ENCODE measurements at regions not wholly inside any gene's neighbourhood (a gene's known extent, or its start where the extent isn't known, plus 50 kb on each side); places are given as distances from the start of the nearest gene placed in this dataset.
A peak's percentile ranks its signal among the peaks of the same experiment; 100 is the strongest.

DNA sequence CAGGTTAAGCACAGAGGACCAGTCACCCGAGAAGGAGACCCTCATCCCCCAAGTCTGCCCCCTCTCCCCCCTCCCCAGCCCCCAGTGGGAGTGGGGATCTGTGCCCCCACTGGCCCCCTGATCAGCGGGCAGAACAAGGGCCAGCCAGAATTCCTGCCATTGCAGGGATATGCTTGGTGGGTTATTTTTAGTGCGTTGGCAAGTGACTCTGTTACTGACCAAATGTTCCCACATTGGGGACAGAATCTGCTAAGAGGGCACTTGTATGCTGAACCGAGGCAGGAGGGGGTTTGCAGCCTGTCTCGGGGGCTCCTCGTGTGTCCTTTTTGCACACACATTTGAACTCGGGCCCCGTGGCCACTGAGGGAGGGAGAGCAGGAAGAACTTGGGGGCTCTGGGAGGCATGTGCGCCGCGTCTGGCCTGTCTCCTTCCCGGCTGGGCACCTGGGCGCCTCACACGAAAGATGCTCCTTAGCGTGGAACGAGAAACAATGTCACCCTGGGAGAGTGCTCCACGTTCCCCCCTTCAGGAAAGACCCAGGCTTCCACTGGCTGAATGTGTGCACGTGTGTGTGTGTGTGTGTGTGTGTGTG, 66.4 kb upstream of the CASZ1 start:
- DNase-seq (ENCODE audit: low read depth, low spot score), result no peak
- Histone ChIP-seq H3K27me3 (ENCODE audit: insufficient read depth, insufficient read length) (peaks cover 18% of the 10 kb centered on the region), H3K9ac (ENCODE audit: insufficient read length, low read depth) (no peak overlapping the region)

DNA sequence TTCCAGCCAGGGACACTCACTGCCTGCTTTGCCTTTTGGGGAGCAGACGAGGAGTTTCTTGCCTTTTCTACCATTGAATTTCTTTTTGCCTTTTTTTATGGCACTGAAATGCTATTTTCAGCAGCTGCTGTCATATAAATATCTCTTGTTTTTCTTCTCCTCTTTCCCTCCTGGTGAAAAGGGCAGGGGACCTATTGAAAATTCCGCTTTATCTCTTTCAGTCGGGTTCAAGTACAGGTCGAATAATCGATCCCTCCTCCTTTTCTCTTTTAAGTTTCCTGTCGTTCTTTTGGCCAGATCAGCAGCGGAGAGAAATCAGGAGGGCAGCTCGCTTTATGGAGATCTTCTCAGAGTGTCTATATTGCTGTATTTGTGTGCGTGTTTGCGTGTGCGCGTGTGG, 67.4 kb upstream of the CASZ1 start:
- TF ChIP-seq SUZ12 (IDR thresholded peaks at IDR 0.05; ENCODE audit: extremely low read depth, insufficient read depth, insufficient read length) (no peak), YY1 (IDR thresholded peaks at IDR 0.05; ENCODE audit: insufficient read depth, insufficient read length) (no peak), ZNF274 (IDR thresholded peaks at IDR 0.05; ENCODE audit: low read depth, low read length) (no peak)
- Histone ChIP-seq H3K9me3 (ENCODE audit: insufficient read depth, low read length) (no peaks in the 10 kb centered on the region), H3K9ac (ENCODE audit: insufficient read length, low read depth) (no peak overlapping the region), H3K4me1 (ENCODE audit: insufficient read depth, insufficient read length) (peaks cover 11% of the 10 kb centered on the region), H3K27me3 (ENCODE audit: insufficient read depth, insufficient read length) (peaks cover 20% of the 10 kb centered on the region), H3K36me3 (ENCODE audit: insufficient read depth, insufficient read length, low read length) (no peaks in the 10 kb centered on the region), H3K4me3 (ENCODE audit: insufficient read length, low read depth) (no peak overlapping the region)
- DNase-seq (ENCODE audit: low read depth, low spot score), result no peak

More for the DNA sequence above, 66.4 kb upstream of the CASZ1 start:
- Histone ChIP-seq H3K4me1 (ENCODE audit: insufficient read depth, insufficient read length) (peaks cover 9% of the 10 kb centered on the region), H3K36me3 (ENCODE audit: insufficient read depth, insufficient read length, low read length) (no peaks in the 10 kb centered on the region), H3K9me3 (ENCODE audit: insufficient read depth, low read length) (no peaks in the 10 kb centered on the region), H3K4me3 (ENCODE audit: insufficient read length, low read depth) (no peak overlapping the region)
- TF ChIP-seq SUZ12 (IDR thresholded peaks at IDR 0.05; ENCODE audit: extremely low read depth, insufficient read depth, insufficient read length), result no peak
- TF ChIP-seq ZNF274 (IDR thresholded peaks at IDR 0.05; ENCODE audit: low read depth, low read length), result no peak
- no peak for TF ChIP-seq YY1 (IDR thresholded peaks at IDR 0.05; ENCODE audit: insufficient read depth, insufficient read length)

DNA sequence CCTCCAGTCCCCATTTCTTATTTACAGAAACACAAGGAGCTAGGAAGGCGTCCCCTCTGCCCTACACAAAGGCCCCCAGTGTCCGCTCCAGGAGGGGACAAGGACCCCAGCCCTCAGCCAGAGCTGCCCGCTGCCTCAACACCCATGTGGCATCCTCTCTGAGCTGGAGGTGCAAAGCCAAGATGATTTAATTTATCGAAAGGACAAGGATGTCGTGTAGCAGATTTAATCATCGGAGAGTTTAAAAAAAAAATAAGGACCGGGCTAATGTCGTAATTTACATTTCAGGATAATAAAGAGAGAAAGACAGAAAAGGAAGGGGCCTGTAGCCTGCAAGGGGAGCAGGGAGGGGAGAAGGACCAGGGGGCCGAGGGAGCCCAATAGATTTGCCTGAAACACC, 68.3 kb upstream of the CASZ1 start:
- no peak for DNase-seq (ENCODE audit: low read depth, low spot score)
- H3K27me3 ChIP-seq (ENCODE audit: insufficient read depth, insufficient read length), result peaks cover 20% of the 10 kb centered on the region
- TF ChIP-seq ZNF274 (IDR thresholded peaks at IDR 0.05; ENCODE audit: low read depth, low read length), result no peak
- TF ChIP-seq YY1 (IDR thresholded peaks at IDR 0.05; ENCODE audit: insufficient read depth, insufficient read length), result no peak
- no peak for TF ChIP-seq SUZ12 (IDR thresholded peaks at IDR 0.05; ENCODE audit: extremely low read depth, insufficient read depth, insufficient read length)
- no peaks in the 10 kb centered on the region for H3K9me3 ChIP-seq (ENCODE audit: insufficient read depth, low read length)
- no peak overlapping the region for H3K9ac ChIP-seq (ENCODE audit: insufficient read length, low read depth)
- H3K4me3 ChIP-seq (ENCODE audit: insufficient read length, low read depth), result no peak overlapping the region
- peaks cover 14% of the 10 kb centered on the region for H3K4me1 ChIP-seq (ENCODE audit: insufficient read depth, insufficient read length)
- H3K36me3 ChIP-seq (ENCODE audit: insufficient read depth, insufficient read length, low read length), result no peaks in the 10 kb centered on the region

DNA sequence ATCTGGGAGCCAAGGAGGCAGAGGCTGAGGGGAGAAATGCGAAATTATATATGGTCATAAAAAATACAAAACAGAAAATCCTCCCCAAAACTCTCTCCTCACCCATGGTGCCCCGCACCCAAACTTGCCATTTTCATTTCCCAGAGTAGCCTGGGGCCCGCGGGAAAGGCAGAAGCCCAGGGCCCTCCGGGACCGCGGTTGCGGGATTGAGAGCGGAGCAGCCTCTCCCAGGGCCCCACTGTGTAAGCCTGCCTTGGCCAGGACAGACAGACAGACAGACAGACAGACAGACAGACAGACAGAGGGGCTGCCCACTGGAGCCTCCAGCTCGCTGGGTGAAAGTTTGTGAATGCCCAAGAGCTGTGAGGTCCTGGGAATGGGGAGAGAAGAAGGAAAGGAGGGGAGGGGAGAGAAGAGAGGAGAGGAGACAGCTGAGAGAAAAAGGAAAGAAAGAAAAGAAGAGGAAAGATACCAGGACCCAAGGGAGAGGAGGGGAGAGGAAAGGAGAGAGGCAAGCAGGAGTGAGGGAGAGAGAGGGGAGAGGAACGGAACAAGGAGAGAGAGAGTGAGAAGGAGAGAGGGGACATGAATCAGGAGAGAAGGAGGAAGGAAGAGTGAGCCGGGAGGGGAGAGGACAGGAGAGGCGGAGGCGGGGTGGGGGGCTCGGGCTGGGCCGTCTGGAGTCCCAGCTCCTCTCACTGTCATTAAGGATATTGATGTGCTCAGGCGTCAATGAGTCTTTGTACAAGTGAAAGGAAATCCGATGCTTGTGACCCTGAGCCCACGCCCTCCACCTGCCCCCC, 69.3 kb upstream of the CASZ1 start:
- no peak overlapping the region for H3K9ac ChIP-seq (ENCODE audit: insufficient read length, low read depth)
- H3K9me3 ChIP-seq (ENCODE audit: insufficient read depth, low read length), result no peaks in the 10 kb centered on the region
- H3K4me3 ChIP-seq (ENCODE audit: insufficient read length, low read depth), result no peak overlapping the region
- DNase-seq (ENCODE audit: low read depth, low spot score), result no peak
- no peak for TF ChIP-seq SUZ12 (IDR thresholded peaks at IDR 0.05; ENCODE audit: extremely low read depth, insufficient read depth, insufficient read length)
- TF ChIP-seq YY1 (IDR thresholded peaks at IDR 0.05; ENCODE audit: insufficient read depth, insufficient read length), result no peak
- TF ChIP-seq ZNF274 (IDR thresholded peaks at IDR 0.05; ENCODE audit: low read depth, low read length), result no peak
- peaks cover 13% of the 10 kb centered on the region for H3K4me1 ChIP-seq (ENCODE audit: insufficient read depth, insufficient read length)
- no peaks in the 10 kb centered on the region for H3K36me3 ChIP-seq (ENCODE audit: insufficient read depth, insufficient read length, low read length)
- peaks cover 20% of the 10 kb centered on the region for H3K27me3 ChIP-seq (ENCODE audit: insufficient read depth, insufficient read length)

DNA sequence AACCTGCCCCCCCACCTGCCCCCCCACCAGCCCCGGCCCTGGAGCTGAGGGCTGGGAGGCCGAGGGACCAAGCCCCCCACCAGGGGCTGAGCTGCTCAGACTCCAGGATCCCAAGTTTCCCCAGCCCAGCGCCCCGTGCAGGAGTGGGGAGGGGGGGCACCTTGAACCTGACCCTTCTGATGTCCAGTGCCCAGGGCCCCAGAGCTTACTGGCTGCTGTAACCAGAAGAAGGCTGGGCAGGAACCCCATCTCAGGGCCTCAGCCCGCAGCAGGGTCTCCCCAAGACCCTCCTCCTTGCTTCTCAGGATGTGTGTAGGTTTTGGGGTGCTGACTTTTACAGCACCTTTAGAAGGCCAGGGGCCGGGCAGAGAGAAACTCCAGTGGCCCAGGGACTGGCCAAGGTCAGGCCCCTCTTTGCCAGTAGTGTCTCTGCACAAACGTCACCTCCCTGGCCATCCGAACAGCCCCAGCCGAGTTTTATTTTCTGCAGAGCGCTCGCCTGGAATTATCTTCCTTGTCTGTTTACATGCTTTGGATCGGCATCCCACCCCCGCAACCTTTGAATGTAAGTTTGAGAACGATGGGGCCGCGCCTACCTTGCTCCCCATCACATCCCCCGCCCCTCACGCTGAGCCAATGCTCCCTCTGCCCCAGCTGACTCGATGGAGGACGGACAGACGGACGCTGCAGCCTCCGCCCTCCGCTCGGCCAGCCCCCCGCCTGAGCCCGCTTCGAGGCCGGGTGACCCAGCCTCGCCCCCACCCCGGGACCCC, 70.1 kb upstream of the CASZ1 start:
- peaks cover 9% of the 10 kb centered on the region for H3K4me1 ChIP-seq (ENCODE audit: insufficient read depth, insufficient read length)
- no peaks in the 10 kb centered on the region for H3K9me3 ChIP-seq (ENCODE audit: insufficient read depth, low read length)
- peak overlapping the region; percentile 51 for H3K9ac ChIP-seq (ENCODE audit: insufficient read length, low read depth)
- no peak for TF ChIP-seq ZNF274 (IDR thresholded peaks at IDR 0.05; ENCODE audit: low read depth, low read length)
- TF ChIP-seq YY1 (IDR thresholded peaks at IDR 0.05; ENCODE audit: insufficient read depth, insufficient read length), result no peak
- no peak for TF ChIP-seq SUZ12 (IDR thresholded peaks at IDR 0.05; ENCODE audit: extremely low read depth, insufficient read depth, insufficient read length)
- DNase-seq (ENCODE audit: low read depth, low spot score), result peak; percentile 16
- H3K4me3 ChIP-seq (ENCODE audit: insufficient read length, low read depth), result peak overlapping the region; percentile 36
- H3K27me3 ChIP-seq (ENCODE audit: insufficient read depth, insufficient read length), result peaks cover 20% of the 10 kb centered on the region
- no peaks in the 10 kb centered on the region for H3K36me3 ChIP-seq (ENCODE audit: insufficient read depth, insufficient read length, low read length)

DNA sequence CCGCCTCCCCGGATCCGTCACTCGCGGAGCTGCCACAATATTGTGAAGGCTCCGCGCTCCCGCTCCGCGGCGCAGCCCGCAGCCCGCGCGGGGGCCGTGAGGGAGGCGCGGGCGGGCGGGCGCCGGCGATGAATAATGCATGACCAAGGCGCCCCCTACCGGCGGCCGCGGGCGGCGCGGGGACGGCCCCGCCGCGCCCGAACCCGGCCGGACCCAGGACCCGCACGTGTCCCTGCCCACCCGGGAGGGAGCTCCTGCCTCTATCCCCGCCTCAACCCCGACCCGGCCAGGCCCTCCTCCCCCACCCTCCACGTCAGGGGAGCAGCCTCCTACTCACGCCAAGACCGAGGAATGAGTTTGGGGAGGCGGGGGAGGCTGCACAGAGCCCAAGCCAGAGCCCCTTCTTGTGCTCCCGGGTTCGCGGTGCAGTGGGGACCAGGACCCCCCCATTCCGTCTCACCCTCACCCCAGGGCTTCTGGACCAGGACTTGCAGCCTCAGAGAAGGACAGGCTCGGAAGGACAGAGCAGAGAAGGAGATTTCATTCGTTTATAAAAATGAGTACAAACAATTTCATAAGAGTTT, 70.8 kb upstream of the CASZ1 start:
- Histone ChIP-seq H3K4me3 (ENCODE audit: insufficient read length, low read depth) (no peak overlapping the region), H3K27me3 (ENCODE audit: insufficient read depth, insufficient read length) (peaks cover 20% of the 10 kb centered on the region)
- DNase-seq (ENCODE audit: low read depth, low spot score), result no peak

More for the DNA sequence above, 70.8 kb upstream of the CASZ1 start:
- TF ChIP-seq ZNF274 (IDR thresholded peaks at IDR 0.05; ENCODE audit: low read depth, low read length) (no peak), YY1 (IDR thresholded peaks at IDR 0.05; ENCODE audit: insufficient read depth, insufficient read length) (no peak), SUZ12 (IDR thresholded peaks at IDR 0.05; ENCODE audit: extremely low read depth, insufficient read depth, insufficient read length) (no peak)
- H3K9ac ChIP-seq (ENCODE audit: insufficient read length, low read depth), result peak overlapping the region; percentile 4
- H3K36me3 ChIP-seq (ENCODE audit: insufficient read depth, insufficient read length, low read length), result no peaks in the 10 kb centered on the region
- no peaks in the 10 kb centered on the region for H3K9me3 ChIP-seq (ENCODE audit: insufficient read depth, low read length)
- peaks cover 7% of the 10 kb centered on the region for H3K4me1 ChIP-seq (ENCODE audit: insufficient read depth, insufficient read length)

Data from NT2/D1 (cell line).